ENCODE measurements at regions not wholly inside any gene's neighbourhood (a gene's known extent, or its start where the extent isn't known, plus 50 kb on each side); places are given as distances from the start of the nearest gene placed in this dataset.

DNA sequence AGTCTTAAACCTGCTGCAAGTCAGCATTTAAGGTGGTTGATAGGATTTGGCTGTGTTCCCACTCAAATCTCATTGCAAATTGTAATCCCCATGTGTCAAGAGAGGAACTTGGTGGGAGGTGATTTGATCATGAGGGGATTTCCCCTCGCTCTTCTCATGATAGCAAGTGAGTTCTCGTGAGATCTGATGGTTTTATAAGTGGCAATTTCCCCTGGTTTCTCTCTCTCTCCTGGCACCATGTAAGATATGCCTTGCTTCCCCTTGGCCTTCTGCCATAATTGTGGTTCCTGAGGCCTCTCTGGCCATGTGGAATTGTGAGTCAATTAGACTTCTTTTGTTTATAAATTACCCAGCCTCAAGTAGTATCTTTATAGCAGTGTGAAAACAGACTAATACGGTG lies 84.3 kb upstream of the SMC2 start:
- Histone ChIP-seq H3K27me3 (no peaks in the 10 kb centered on the region), H3K4me3 (no peak overlapping the region), H3K36me3 (no peaks in the 10 kb centered on the region), H3K4me1 (no peaks in the 10 kb centered on the region), H3K27ac (no peak overlapping the region), H3K9me3 (no peaks in the 10 kb centered on the region)
- TF ChIP-seq CTCF (IDR thresholded peaks at IDR 0.05): no peak
- ATAC-seq: no peak
- no peak for DNase-seq
- FAIRE-seq: no peak
- WGBS, 2 donors: 40 to 45% methylated on average over 3 of the region's 3 CpGs
- intact Hi-C loops (cut with DNase I): no loop called here

- no peaks in the 10 kb centered on the region for H3K27me3 ChIP-seq
- ATAC-seq (no peak), FAIRE-seq (no peak), DNase-seq (no peak)
- H3K36me3 ChIP-seq: no peaks in the 10 kb centered on the region
- no peaks in the 10 kb centered on the region for H3K9me3 ChIP-seq
- H3K4me1 ChIP-seq: no peaks in the 10 kb centered on the region
- no peak overlapping the region for H3K27ac ChIP-seq
- no peak for TF ChIP-seq CTCF (IDR thresholded peaks at IDR 0.05)
- H3K4me3 ChIP-seq: no peak overlapping the region
- intact Hi-C loops (cut with DNase I): no loop called here
These were observed 72.0 kb upstream of the SMC2 start for GRCh38 chr9:104022083-104022482.

- intact Hi-C loops (cut with DNase I): no loop called here
- no peak overlapping the region for H3K27ac ChIP-seq
- no peak for TF ChIP-seq CTCF (IDR thresholded peaks at IDR 0.05)
- no peak for ATAC-seq
- no peaks in the 10 kb centered on the region for H3K4me1 ChIP-seq
- WGBS, 2 donors: 75 to 84% methylated on average over 2 of the region's 2 CpGs
- FAIRE-seq: no peak
- H3K27me3 ChIP-seq: no peaks in the 10 kb centered on the region
- no peak overlapping the region for H3K4me3 ChIP-seq
- no peak for DNase-seq
- H3K36me3 ChIP-seq: no peaks in the 10 kb centered on the region
- H3K9me3 ChIP-seq: no peaks in the 10 kb centered on the region
These were observed 69.0 kb upstream of the SMC2 start for GRCh38 chr9:104025104-104025503.

- Histone ChIP-seq H3K4me1 (no peaks in the 10 kb centered on the region), H3K4me3 (no peak overlapping the region), H3K36me3 (no peaks in the 10 kb centered on the region), H3K27ac (no peak overlapping the region), H3K27me3 (no peaks in the 10 kb centered on the region), H3K9me3 (no peaks in the 10 kb centered on the region)
- FAIRE-seq (no peak), DNase-seq (no peak), ATAC-seq (no peak)
- intact Hi-C loops (cut with DNase I): no loop called here
- 35% methylated on average over 2 of the region's 2 CpGs for WGBS, 2 donors
- no peak for TF ChIP-seq CTCF (IDR thresholded peaks at IDR 0.05)
These were observed 68.2 kb upstream of the SMC2 start for GRCh38 chr9:104025945-104026344.

- H3K36me3 ChIP-seq: no peaks in the 10 kb centered on the region
- ATAC-seq: no peak
- FAIRE-seq: no peak
- H3K27ac ChIP-seq: no peak overlapping the region
- no peak for DNase-seq
- no peaks in the 10 kb centered on the region for H3K27me3 ChIP-seq
- TF ChIP-seq CTCF (IDR thresholded peaks at IDR 0.05): no peak
- 27 to 31% methylated on average over 5 of the region's 5 CpGs for WGBS, 2 donors
- H3K9me3 ChIP-seq: no peaks in the 10 kb centered on the region
- intact Hi-C loops (cut with DNase I): no loop called here
- no peak overlapping the region for H3K4me3 ChIP-seq
- no peaks in the 10 kb centered on the region for H3K4me1 ChIP-seq
These were observed 66.8 kb upstream of the SMC2 start for GRCh38 chr9:104027295-104027694.

Measured in pancreas (tissue), 10 donors.